ENCODE measurements at regions not wholly inside any gene's neighbourhood (a gene's known extent, or its start where the extent isn't known, plus 50 kb on each side); places are given as distances from the start of the nearest gene placed in this dataset.
"Not testable (repeated sequence)": the region's sequence is repeated elsewhere in the genome, so short reads cannot be mapped to it uniquely, and the experiment has no call there.

DNA sequence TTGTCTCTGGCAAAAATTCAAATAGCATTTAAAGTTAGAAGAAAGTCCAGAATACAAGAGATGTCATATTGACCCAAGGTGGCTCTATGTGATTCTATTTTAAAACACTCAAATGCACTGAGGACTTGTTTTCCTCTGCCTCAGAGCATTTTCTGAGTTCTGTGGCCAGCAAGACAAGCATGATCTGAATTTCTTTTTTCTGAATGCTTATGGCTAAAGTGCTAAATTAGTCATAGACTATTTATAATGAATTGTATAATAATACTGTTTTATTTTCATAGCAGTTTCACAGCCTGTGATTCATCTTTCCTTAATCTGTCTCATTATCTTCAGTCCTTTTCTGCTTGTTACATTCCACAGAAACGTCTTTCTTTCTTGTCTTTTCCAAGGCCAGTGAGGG, 63.9 kb upstream of the SEC22B start:
- H3K4me3 ChIP-seq (ENCODE audit: low read depth, low read length) = not testable (repeated sequence)

DNA sequence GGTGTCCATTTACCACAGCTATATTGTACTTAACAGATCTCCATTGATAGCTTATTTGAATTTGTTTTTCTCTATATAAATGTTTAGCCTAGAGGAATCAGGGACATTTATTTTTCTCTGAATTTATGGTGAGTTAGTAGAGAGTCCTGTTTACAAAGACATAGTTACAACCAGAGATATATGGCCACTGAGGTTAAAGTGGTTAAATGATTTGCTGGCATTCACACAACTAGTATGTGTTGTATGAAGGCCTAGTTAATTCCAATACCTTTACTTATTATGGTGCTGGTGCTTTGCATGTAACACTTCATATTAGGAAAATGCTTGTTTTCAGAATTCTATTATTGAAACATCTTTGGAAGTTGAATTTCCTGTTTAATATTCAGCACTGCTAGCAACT, 63.0 kb upstream of the SEC22B start:
- H3K4me3 ChIP-seq (ENCODE audit: low read depth, low read length) = not testable (repeated sequence)

DNA sequence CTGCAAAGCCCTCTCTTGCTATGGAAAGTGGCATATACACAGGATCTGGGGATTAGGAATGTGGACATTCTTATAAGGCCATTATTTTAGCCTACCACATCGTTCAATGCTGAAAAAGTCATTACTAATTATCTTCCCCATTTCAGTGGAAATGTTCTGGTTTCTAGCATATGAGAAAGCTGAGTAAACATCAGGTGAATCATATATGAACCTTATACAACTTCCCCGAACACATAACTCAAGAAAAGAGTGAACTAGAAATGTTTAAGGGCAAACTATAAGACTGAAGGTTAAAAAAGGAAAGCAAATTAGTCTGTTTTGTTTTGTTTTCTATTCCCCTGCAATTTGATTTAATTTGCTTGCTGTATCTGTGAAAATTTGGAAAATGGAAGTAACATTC, 62.5 kb upstream of the SEC22B start:
- H3K4me3 ChIP-seq (ENCODE audit: low read depth, low read length) = not testable (repeated sequence)

DNA sequence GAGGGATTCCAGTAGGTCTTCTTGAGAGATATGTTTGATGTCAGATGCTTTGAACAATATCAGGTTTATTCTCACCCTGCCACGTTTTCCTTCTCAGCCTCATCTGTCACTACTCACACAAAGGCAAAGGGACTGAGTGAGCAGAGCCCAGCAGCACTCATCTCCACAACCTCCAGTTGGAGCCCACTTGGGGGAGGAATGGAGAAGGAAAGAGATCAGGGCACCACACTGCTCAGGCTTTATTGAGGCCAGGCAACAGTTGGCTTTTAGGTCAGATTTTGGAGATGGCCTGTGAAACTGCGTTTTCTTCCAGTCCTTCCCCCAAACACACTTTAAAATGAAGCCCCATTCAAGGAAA, 57.3 kb upstream of the SEC22B start:
- H3K4me3 ChIP-seq (ENCODE audit: low read depth, low read length) = not testable (repeated sequence)

DNA sequence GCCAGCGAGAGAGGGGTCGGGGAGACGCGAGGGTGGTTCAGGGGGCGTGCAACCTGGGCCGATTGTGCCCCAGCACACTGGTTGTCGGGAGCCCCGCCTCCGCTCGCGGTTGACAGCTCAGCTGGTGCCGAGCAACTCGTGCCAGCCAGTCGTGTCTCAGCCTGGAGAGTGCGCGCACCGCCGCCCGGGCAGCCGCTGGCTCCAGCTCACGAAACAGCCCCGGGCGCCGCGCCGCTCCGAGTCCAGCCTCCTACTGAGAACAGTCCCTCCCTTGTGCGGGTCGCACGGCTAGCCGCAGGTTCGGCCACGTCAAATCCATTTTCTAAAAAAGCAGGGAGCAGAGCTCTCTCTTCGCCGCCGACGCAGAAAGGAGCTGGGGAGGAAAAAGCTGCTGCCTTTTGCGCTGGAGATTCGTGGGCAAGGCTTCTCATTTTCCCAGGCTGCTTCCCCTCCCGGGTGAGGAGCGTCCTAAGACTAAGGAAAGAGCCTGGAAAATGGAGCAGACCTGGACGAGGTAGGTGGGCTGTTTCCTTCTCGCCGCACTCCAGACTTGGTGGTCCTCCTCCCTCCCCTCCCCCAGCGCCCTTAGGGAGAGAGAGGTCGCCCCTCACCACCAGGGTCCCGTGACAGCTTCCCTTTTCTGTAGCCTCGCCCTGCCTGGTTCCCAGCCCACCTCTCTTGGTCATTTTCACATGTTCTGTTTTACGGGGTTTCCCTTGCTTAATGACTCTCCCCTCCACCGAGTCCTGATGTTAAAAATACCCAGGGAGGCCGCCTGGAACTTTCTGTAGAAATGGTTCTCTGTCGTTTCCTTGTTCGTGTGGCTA, 56.7 kb upstream of the SEC22B start:
- not testable (repeated sequence) for H3K4me3 ChIP-seq (ENCODE audit: low read depth, low read length)

DNA sequence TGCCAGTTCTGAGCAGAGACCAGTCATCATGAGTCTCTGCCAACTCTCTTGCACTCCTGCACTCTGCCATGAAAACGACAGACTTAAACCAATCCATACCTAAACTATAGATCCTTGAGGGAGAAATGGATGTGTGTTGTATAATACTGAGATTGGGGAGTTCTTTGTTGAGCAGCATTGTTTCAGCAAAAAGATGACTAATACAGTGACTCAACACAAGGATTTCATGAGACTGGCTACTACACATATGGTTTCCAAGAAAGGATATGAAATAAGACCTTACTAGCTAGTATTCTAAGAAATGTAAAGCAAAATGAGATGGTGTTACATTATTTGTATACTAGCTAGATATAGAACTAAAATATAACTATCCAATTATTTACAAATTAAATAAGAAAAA, 53.5 kb upstream of the SEC22B start:
- H3K4me3 ChIP-seq (ENCODE audit: low read depth, low read length) = not testable (repeated sequence)

Measured in WI38 (cell line).